Activated CD8-positive, alpha-beta T cell treated with anti-CD3 and anti-CD28 coated beads for 36 hours (primary cell): ENCODE measurements at regions not wholly inside any gene's neighbourhood (a gene's known extent, or its start where the extent isn't known, plus 50 kb on each side); places are given as distances from the start of the nearest gene placed in this dataset.

Source experiments
- ATAC-seq: fragments of 200-7000 bp; cut with Tn5 transposase; one replicate; pipeline ENCODE4 v1.10.0; 2021; ENCODE audit warnings: mild to moderate bottlenecking, moderate library complexity
- CTCF ChIA-PET: fragments of 350-600 bp; sonication (Branson Sonifier 250); formaldehyde crosslinking; loops from one replicate; lab custom pipeline; 2021; ENCODE audit warnings: antibody characterized with exemption; lab: Charles Lee
- POLR2A ChIA-PET: fragments of 350-600 bp; sonication (Branson Sonifier 250); formaldehyde crosslinking; loops from one replicate; lab custom pipeline; 2021; ENCODE audit warnings: antibody characterized with exemption; lab: Charles Lee
- DNase-seq: peaks from one replicate; pipeline ENCODE4 v3.0.0-alpha.2; 2020
- H3K27ac Mint-ChIP-seq: one replicate; pipeline ENCODE4 v1.8.0; 2021; ENCODE audit warnings: mild to moderate bottlenecking, mixed read lengths
- H3K27me3 Mint-ChIP-seq: one replicate; pipeline ENCODE4 v1.8.0; 2021; ENCODE audit warnings: mixed read lengths
- H3K36me3 Mint-ChIP-seq: one replicate; pipeline ENCODE4 v1.8.0; 2021; ENCODE audit warnings: low read depth, mixed read lengths
- H3K4me1 Mint-ChIP-seq: one replicate; pipeline ENCODE4 v1.8.0; 2021; ENCODE audit warnings: low read depth, mixed read lengths
- H3K4me3 Mint-ChIP-seq: one replicate; pipeline ENCODE4 v1.8.0; 2021; ENCODE audit warnings: mild to moderate bottlenecking, moderate library complexity, mixed read lengths
- H3K9me3 Mint-ChIP-seq: one replicate; pipeline ENCODE4 v1.8.0; 2021; ENCODE audit warnings: mixed read lengths
- CTCF ChIP-seq: fragments of 200-600 bp; IDR thresholded peaks from one replicate; pipeline ENCODE4 v1.8.0; 2022; ENCODE audit warnings: antibody characterized with exemption, mild to moderate bottlenecking
- intact Hi-C: fragments of 100-400 bp; cut with micrococcal nuclease; formaldehyde crosslinking; loops from one replicate; pipeline ENCODE4 v1.10.0; 2022

- Mint-ChIP-seq H3K9me3 (peaks cover 11% of the 10 kb centered on the region), H3K27me3 (no peaks in the 10 kb centered on the region), H3K4me3 (no peak overlapping the region), H3K4me1 (no peaks in the 10 kb centered on the region), H3K36me3 (no peaks in the 10 kb centered on the region), H3K27ac (no peak overlapping the region)
- ChIA-PET CTCF (no interaction called here), POLR2A (no interaction called here)
- DNase-seq (no peak), ATAC-seq (no peak)
- no peak for TF ChIP-seq CTCF
- intact Hi-C loops: no loop called here
Observed at GRCh38 chr1:105326886-105327285, 1577.2 kb downstream of the AMY1C start.

GRCh38 chr1:105337420-105337819 lies 1587.7 kb downstream of the AMY1C start:
- H3K9me3 Mint-ChIP-seq: peaks cover 1% of the 10 kb centered on the region
- H3K27me3 Mint-ChIP-seq: no peaks in the 10 kb centered on the region
- no peak for TF ChIP-seq CTCF
- intact Hi-C loops: no loop called here
- ATAC-seq: no peak
- POLR2A ChIA-PET: no interaction called here
- H3K36me3 Mint-ChIP-seq: no peaks in the 10 kb centered on the region
- H3K4me1 Mint-ChIP-seq: no peaks in the 10 kb centered on the region
- DNase-seq: no peak
- no peak overlapping the region for H3K27ac Mint-ChIP-seq
- H3K4me3 Mint-ChIP-seq: no peak overlapping the region
- CTCF ChIA-PET: no interaction called here

GRCh38 chr1:105343317-105343716 lies 1593.6 kb downstream of the AMY1C start:
- Mint-ChIP-seq H3K9me3 (peaks cover 22% of the 10 kb centered on the region), H3K27me3 (no peaks in the 10 kb centered on the region), H3K36me3 (no peaks in the 10 kb centered on the region), H3K4me1 (no peaks in the 10 kb centered on the region), H3K27ac (no peak overlapping the region), H3K4me3 (no peak overlapping the region)
- POLR2A ChIA-PET: no interaction called here
- DNase-seq (no peak), ATAC-seq (no peak)
- intact Hi-C loops: no loop called here
- TF ChIP-seq CTCF: no peak
- CTCF ChIA-PET: no interaction called here

GRCh38 chr1:105359457-105359856 lies 1609.8 kb downstream of the AMY1C start:
- no peaks in the 10 kb centered on the region for H3K27me3 Mint-ChIP-seq

GRCh38 chr1:105362438-105362837 lies 1612.7 kb downstream of the AMY1C start:
- no peak overlapping the region for H3K27ac Mint-ChIP-seq
- H3K4me1 Mint-ChIP-seq: no peaks in the 10 kb centered on the region
- ATAC-seq (no peak), DNase-seq (no peak)
- H3K27me3 Mint-ChIP-seq: no peaks in the 10 kb centered on the region
- peaks cover 5% of the 10 kb centered on the region for H3K9me3 Mint-ChIP-seq
- POLR2A ChIA-PET: no interaction called here
- no peaks in the 10 kb centered on the region for H3K36me3 Mint-ChIP-seq
- H3K4me3 Mint-ChIP-seq: no peak overlapping the region
- CTCF ChIA-PET: no interaction called here
- intact Hi-C loops: no loop called here
- TF ChIP-seq CTCF: no peak

More at GRCh38 chr1:105359457-105359856, 1609.8 kb downstream of the AMY1C start:
- Mint-ChIP-seq H3K4me3 (no peak overlapping the region), H3K4me1 (no peaks in the 10 kb centered on the region), H3K27ac (no peak overlapping the region), H3K36me3 (no peaks in the 10 kb centered on the region), H3K9me3 (peaks cover 5% of the 10 kb centered on the region)
- no peak for DNase-seq
- no peak for ATAC-seq
- ChIA-PET POLR2A (no interaction called here), CTCF (no interaction called here)
- no peak for TF ChIP-seq CTCF
- intact Hi-C loops: no loop called here
